Small intestine (tissue), 7 donors: ENCODE measurements at regions not wholly inside any gene's neighbourhood (a gene's known extent, or its start where the extent isn't known, plus 50 kb on each side); places are given as distances from the start of the nearest gene placed in this dataset.

Experiments
- DNase-seq, 2 donors: peaks; one replicate each; pipeline versions ENCODE4 v3.0.0 to v3.0.0-alpha.2; 2013
- FAIRE-seq: peaks from 2 replicates; lab custom pipeline; 2012; peaks lifted over from hg19 to GRCh38; lab: Jason Lieb, UNC
- H3K27ac ChIP-seq, 3 donors: one replicate each; pipeline ENCODE4 v1.5.1; 2013; ENCODE audit warnings: low read length in 2 of 3, mild to moderate bottlenecking in 2 of 3, control low read depth in 1 of 3, inconsistent platforms in 1 of 3, low read depth in 1 of 3, moderate library complexity in 1 of 3
- H3K27me3 ChIP-seq, 3 donors: one replicate each; pipeline ENCODE4 v1.6.1; 2013; ENCODE audit warnings: low read length in 3 of 3, inconsistent platforms in 1 of 3; ENCODE audit not compliant: control insufficient read depth in 3 of 3, insufficient read depth in 3 of 3
- H3K36me3 ChIP-seq, 3 donors: one replicate each; pipeline ENCODE4 v1.6.1; 2013; ENCODE audit warnings: low read length in 3 of 3, inconsistent platforms in 1 of 3, low read depth in 1 of 3, mild to moderate bottlenecking in 1 of 3, moderate library complexity in 1 of 3; ENCODE audit not compliant: control insufficient read depth in 3 of 3, insufficient read depth in 2 of 3
- H3K4me1 ChIP-seq, 3 donors: one replicate each; pipeline ENCODE4 v1.6.1; 2013; ENCODE audit warnings: low read length in 2 of 3, inconsistent platforms in 1 of 3, low read depth in 1 of 3, mild to moderate bottlenecking in 1 of 3, moderate library complexity in 1 of 3; ENCODE audit not compliant: control insufficient read depth in 3 of 3, insufficient read depth in 2 of 3
- H3K4me3 ChIP-seq, 3 donors: one replicate each; pipeline ENCODE4 v1.5.1; 2013; ENCODE audit warnings: low read length in 3 of 3, control low read depth in 1 of 3, inconsistent platforms in 1 of 3, low read depth in 1 of 3, mild to moderate bottlenecking in 1 of 3, moderate library complexity in 1 of 3
- H3K9me3 ChIP-seq, 2 donors: one replicate each; pipeline ENCODE4 v1.6.1; 2013; ENCODE audit warnings: low read depth in 1 of 2, low read length in 1 of 2; ENCODE audit not compliant: control insufficient read depth in 2 of 2, insufficient read depth in 1 of 2
- WGBS, 3 donors: extraction: QIAGEN DNeasy Blood & Tissue Kit; methylation state at CpG; one replicate each; pipeline ENCODE4 v1.1.7; 2013; 5-methylcytosine and 5-hydroxymethylcytosine counted together
- donor health status: healthy with polysubstance abuse.
- donor health status: control.
- donor health status: control.
- donor health status: Bipolar disorder and iron deficiency.
- donor health status: healthy.

DNA sequence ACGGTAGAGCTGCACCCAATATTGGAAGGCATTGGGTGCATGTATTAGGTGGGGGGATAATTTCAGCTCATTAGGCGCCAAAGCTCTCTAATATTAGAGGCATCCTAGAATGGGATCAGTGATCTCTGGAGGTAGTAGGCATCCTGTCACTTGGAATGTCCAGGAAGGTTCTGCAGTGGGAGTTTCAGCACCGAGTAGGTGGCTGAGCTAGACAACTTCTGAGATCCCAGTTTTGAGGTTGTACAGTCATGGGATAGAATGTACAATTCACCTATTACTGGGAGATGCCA is 210.9 kb downstream of the MYCN start:
- 89 to 94% (median 93%) methylated on average over 3 of the region's 3 CpGs for WGBS, 3 donors

DNA sequence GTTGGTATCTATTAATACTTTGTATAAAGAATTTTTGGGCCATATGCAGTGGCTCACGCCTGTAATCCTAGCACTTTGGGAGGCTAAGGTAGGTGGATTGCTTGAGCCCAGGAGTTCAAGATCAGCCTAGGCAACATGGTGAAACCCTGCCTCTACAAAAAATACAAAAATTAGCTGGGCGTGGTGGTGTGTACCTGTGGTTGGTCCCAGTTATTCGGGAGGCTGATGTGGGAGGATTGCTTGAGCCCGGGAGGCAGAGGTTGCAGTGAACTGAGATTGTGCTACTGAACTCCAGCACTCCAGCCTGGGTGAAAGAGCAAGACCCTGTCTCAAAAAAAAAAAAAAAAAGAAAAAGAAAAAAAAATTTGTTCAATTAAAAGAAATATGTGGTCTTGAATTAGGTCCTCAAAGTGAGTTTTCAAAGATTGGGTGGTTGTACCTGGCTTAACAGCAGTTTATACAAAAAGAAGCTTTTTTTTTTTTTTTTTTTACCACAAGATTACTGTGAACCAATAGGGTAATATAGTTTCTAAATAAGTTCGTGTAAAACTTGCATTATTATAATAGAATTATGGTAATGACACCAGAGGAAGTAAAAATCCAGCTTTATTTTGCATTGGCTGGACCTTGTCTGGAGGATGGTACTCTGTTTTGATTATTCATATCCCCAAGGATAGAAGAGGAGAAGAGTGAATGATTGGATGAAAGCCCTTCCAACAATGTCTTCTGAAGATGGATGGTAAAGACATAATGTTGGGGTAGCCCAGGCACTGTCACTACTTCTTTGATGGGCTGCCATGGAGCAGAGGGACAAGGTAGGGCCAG is 210.3 kb downstream of the MYCN start:
- Histone ChIP-seq H3K27ac (no peak overlapping the region), H3K4me3 (no peak overlapping the region), H3K4me1 (no peaks in the 10 kb centered on the region), H3K36me3 (no peaks in the 10 kb centered on the region), H3K27me3 (no peaks in the 10 kb centered on the region), H3K9me3 (peaks cover 0 to 2% of the 10 kb centered on the region in 2 donors)
- DNase-seq (no peak), FAIRE-seq (no peak)
- 84 to 88% (median 87%) methylated on average over 5 of the region's 5 CpGs for WGBS, 3 donors

More for the DNA sequence above, 210.9 kb downstream of the MYCN start:
- Histone ChIP-seq H3K4me1 (no peaks in the 10 kb centered on the region), H3K9me3 (peaks cover 0 to 2% of the 10 kb centered on the region in 2 donors), H3K27me3 (no peaks in the 10 kb centered on the region), H3K27ac (no peak overlapping the region), H3K36me3 (no peaks in the 10 kb centered on the region), H3K4me3 (no peak overlapping the region)
- no peak for DNase-seq
- FAIRE-seq = no peak

DNA sequence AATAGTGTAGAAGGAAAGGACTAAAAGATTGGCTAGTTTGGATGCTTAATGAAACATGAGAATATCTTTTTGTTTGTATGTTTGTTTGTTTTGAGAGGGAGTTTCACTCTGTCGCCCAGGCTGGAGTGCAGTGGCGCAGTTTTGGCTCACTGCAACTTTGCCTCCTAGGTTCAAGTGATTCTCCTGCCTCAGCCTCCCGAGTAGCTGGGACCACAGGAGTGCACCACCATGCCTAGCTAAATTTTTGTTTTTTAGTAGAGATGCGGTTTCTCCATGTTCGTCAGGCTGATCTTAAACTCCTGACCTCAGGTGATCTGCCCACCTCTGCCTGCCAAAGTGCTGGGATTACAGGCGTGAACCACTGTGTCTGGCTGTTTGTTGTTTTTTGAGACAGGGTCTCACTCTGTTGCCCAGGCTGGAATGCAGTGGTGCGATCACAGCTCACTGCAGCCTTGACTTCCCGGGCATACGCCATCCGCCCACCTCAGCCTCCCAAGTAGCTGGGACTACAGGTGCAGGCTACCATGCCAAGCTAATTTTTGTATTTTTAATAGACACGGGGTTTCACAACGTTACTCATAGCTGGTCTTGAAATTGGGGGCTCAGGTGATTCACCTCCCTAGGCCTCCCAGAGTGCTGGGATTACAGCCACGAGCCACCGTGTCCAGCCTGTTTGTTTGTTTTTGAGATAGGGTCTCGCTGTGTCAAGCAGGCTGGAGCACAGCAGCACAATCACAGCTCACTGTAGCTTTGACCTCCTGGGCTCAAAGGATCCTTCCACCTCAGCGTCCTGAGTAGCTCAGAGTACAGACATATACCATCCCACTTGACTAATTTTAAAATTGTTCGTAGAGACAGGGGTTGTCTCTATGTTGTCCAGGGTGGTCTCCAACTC is 209.2 kb downstream of the MYCN start:
- Histone ChIP-seq H3K27ac (no peak overlapping the region), H3K27me3 (no peaks in the 10 kb centered on the region), H3K4me1 (no peaks in the 10 kb centered on the region), H3K4me3 (no peak overlapping the region), H3K36me3 (no peaks in the 10 kb centered on the region), H3K9me3 (peaks cover 0 to 2% of the 10 kb centered on the region in 2 donors)
- DNase-seq (no peak), FAIRE-seq (no peak)
- 83 to 87% (median 85%) methylated on average over 17 of the region's 17 CpGs for WGBS, 3 donors

DNA sequence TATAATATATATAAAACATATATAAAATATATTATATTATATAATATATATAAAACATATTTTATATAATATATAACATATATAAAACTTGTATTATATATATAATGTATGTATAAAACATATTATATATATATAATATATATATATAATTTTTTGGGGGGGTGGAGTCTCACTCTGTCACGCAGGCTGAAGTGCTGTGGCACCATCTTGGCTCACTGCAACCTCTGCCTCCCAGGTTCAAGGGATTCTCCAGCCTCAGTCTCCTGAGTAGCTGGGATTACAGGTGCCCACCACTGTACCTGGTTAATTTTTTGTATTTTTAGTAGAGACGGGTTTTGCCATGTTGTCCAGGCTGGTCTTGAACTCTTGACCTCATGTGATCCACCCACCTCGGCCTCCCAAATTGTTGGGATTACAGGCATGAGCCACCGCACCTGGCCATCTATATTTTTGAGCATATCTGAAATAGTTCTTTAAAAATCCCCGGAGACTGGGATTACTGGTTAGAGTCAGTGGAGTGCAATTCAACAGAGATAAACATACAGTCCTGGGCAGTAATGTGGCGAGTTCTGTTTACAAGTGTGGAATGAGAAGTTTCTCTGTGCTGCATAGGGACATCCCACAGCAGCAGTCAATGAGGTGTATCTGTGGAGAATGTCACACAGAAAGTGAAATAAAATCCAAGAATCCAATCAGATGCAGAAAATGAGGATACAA is 208.4 kb downstream of the MYCN start:
- no peak for DNase-seq

DNA sequence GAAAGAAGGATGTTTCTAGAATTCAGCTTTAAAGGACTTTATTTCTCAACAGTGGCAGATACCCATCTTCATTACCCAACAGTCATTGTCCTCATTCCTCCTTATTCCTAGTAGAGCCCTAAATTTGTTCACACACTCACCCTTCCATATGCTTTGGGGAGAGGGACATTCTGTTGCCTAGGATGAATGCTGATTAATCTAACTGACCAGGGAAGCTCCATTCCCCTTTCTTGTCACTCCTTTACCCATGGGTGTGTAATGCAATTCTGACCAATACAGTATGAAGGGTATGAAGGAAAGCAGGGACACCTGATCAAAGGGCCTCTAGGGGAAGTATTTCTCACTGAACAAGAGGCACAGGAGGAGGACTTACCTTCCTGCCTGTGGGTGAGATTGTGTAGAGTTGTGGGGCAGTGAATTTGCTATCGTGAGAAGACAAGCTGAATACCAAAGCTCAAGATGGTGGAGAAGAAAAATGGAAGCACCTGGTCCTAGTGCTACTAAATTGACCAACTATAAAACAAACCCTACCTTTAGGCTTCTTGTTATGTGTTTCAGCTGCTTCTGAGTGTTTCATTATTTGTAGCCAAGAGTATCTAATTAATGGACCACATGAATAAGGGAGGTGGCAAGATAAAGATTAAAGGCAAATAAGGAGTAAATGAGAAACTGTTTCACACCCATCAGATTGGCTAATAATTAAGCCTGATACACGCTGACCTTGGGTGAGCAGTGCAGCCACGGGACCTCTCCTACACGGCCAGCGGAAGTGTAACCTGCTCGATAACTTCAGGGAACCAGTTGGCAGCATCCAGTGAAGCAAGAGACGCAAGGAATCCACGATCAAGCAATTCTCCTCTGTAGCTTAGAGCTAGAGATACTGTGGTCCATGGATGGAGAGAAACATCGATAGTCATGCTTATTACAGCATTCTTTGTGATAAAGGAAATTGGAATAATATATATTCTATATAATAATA is 202.3 kb downstream of the MYCN start:
- FAIRE-seq = no peak
- Histone ChIP-seq H3K9me3 (no peaks in the 10 kb centered on the region), H3K27ac (peak overlapping the region; percentile 1 to 80 (median 27)), H3K4me3 (no peak overlapping the region), H3K4me1 (peaks cover 0 to 16% (median 9%) of the 10 kb centered on the region in 3 donors), H3K36me3 (no peaks in the 10 kb centered on the region), H3K27me3 (no peaks in the 10 kb centered on the region)
- DNase-seq = peak; percentile 82 to 97
- WGBS, 3 donors = 19 to 65% (median 36%) methylated on average over 9 of the region's 9 CpGs

More for the DNA sequence above, 208.4 kb downstream of the MYCN start:
- no peaks in the 10 kb centered on the region for H3K9me3 ChIP-seq
- 79 to 87% (median 83%) methylated on average over 6 of the region's 6 CpGs for WGBS, 3 donors
- H3K36me3 ChIP-seq = no peaks in the 10 kb centered on the region
- no peak overlapping the region for H3K27ac ChIP-seq
- no peak overlapping the region for H3K4me3 ChIP-seq
- peak; percentile 99 for FAIRE-seq
- no peaks in the 10 kb centered on the region for H3K27me3 ChIP-seq
- H3K4me1 ChIP-seq = no peaks in the 10 kb centered on the region

DNA sequence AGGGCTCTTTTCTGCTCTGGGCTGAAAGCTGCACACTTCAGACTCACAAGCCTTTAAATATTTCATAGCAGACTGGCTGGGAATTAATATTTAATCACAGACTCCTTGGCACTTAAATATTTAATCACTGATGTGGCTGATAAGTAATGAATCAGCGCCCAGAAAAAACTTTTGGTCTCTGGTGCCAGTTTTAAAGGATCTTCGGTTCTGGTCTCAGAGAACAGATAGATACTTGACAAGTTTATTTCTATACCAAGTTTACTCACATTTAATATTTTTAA is 201.2 kb downstream of the MYCN start:
- FAIRE-seq (no peak), DNase-seq (peak in 1 of 2 donors; percentile 69)
- no peaks in the 10 kb centered on the region for H3K27me3 ChIP-seq
- no peaks in the 10 kb centered on the region for H3K36me3 ChIP-seq
- WGBS, 3 donors = 14 to 60% (median 32%) methylated on average over 2 of the region's 2 CpGs
- H3K9me3 ChIP-seq = no peaks in the 10 kb centered on the region
- peaks cover 0 to 16% (median 9%) of the 10 kb centered on the region in 3 donors for H3K4me1 ChIP-seq
- H3K27ac ChIP-seq = no peak overlapping the region
- no peak overlapping the region for H3K4me3 ChIP-seq

DNA sequence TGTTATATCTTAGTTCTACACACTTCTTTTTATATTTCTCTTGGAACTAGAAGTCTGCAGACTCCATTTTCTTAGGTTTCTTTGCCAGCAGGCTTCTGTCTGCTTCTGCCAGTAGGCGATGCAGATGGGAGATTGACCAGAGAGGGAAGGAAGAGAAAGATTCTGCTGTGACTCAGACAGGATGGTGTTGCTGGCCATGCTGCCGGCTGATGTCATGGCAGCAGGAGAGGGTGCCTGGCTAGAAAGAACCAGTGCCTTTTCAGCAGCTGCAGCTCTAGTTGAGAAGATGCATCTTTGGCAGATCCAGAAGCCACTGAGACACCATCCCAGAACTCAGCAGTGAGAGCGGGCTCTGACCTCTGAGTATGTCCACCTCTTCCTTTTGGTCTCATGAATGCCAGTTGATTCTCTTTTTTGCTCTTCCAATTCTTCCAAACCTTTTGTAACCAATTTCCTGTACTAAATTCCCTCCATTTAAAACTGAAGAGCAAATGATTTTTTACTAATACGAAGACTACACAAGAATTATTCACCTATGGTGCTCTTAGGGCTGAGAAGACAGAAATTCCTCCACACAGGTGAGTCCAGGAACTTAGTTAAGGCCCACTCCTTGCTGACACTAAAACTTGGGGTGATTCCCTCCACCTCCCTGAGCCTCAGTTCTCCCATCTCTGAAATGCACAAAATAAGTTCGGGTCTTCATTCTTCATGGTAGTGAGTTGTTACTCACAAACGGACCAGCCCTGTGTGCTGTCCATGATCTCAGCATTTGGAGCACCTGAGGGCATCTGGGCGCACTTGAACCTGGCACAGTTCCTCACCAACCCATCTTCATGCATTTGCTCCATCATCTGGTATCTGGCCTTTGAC is 200.7 kb downstream of the MYCN start:
- DNase-seq = no peak
- Histone ChIP-seq H3K4me3 (no peak overlapping the region), H3K4me1 (peaks cover 0 to 16% (median 9%) of the 10 kb centered on the region in 3 donors), H3K9me3 (no peaks in the 10 kb centered on the region), H3K27me3 (no peaks in the 10 kb centered on the region), H3K36me3 (no peaks in the 10 kb centered on the region), H3K27ac (peak overlapping the region in 1 of 3 donors; percentile 24)
- FAIRE-seq = no peak
- 57 to 75% (median 58%) methylated on average over 7 of the region's 7 CpGs for WGBS, 3 donors
